ENCODE measurements at regions not wholly inside any gene's neighbourhood (a gene's known extent, or its start where the extent isn't known, plus 50 kb on each side); places are given as distances from the start of the nearest gene placed in this dataset.

DNA sequence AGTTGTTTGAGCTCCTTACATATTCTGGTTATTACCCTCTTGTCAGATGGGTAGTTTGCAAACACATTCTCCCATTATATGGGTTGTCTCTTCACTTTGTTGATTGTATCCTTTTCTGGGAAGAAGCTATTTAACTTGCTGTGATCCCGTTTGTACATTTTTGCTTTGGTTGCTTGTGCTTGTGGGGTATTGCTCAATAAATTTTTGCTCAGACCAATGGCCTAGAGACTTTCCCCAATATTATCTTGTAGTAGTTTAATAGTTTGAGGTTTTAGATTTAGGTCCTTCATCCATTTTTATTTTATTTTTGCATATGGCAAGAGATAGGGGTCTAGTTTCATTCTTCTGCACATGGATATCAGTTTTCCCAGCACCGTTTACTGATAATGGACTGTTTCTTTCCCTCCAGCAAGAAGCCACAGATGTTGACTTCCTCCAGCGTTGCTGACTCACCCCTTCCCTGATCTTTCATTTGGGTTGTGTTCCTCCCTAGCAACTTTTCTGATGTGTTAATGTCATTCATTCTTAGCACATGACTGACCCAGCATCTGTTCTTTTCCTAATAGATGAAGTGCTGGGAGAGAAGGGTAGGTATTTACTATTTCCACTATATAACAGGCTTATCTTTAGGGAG, 166.7 kb upstream of the SGO1 start:
- no peak overlapping the region for H3K4me3 Mint-ChIP-seq
- ATAC-seq (no peak), DNase-seq (no peak)
- no peaks in the 10 kb centered on the region for H3K4me1 Mint-ChIP-seq
- peaks cover 0 to 4% of the 10 kb centered on the region in 2 donors for H3K9me3 Mint-ChIP-seq
- H3K27me3 Mint-ChIP-seq: no peaks in the 10 kb centered on the region
- H3K27ac Mint-ChIP-seq: no peak overlapping the region

- Mint-ChIP-seq H3K27ac (no peak overlapping the region), H3K4me3 (no peak overlapping the region), H3K4me1 (no peaks in the 10 kb centered on the region), H3K27me3 (no peaks in the 10 kb centered on the region), H3K9me3 (no peaks in the 10 kb centered on the region)
- no peak for DNase-seq
- ATAC-seq: no peak
Measured at GRCh38 chr3:20350449-20350848, 164.4 kb upstream of the SGO1 start.

DNA sequence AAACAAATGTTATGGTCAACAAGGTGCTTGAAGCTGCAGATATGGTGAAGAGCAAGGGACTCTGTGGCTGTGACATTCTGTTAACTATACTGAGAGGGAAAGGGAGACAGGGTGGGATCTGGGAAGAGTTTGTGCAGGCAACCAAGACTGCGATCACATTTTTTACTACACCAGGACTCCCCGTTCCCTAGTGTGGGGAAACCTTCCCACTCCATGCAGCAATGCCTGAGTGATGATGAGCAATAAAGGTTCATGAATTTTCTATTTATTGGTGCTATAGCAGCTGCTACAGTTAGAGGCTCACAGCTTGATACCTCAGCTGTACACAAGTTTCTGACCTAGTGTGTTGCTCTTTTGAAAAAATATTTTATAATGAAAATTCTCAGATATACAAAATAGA, 160.9 kb upstream of the SGO1 start:
- DNase-seq (no peak), ATAC-seq (no peak)
- Mint-ChIP-seq H3K4me3 (no peak overlapping the region), H3K4me1 (no peaks in the 10 kb centered on the region), H3K9me3 (no peaks in the 10 kb centered on the region), H3K27me3 (no peaks in the 10 kb centered on the region), H3K27ac (no peak overlapping the region)

DNA sequence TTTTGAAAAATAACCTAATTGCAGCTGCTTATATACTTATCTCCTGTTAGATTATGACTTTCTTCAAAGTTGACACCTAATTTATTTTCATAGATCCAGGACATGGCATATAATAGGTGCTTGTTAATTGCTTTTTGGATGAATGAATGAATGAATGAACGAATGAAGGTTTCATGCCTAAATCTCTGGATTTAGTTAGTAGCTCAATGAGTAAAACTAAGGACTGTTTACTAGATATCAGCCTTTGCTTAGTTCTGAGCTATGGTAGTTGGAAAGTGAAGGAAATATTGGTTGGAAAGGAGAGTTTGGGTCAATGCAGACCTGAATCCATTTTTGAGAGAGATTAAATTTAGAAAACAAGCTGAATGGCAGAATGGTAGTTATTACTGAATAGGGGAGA, 160.4 kb upstream of the SGO1 start:
- Mint-ChIP-seq H3K27me3 (no peaks in the 10 kb centered on the region), H3K27ac (no peak overlapping the region), H3K9me3 (no peaks in the 10 kb centered on the region), H3K4me3 (no peak overlapping the region), H3K4me1 (no peaks in the 10 kb centered on the region)
- ATAC-seq (no peak), DNase-seq (no peak)

DNA sequence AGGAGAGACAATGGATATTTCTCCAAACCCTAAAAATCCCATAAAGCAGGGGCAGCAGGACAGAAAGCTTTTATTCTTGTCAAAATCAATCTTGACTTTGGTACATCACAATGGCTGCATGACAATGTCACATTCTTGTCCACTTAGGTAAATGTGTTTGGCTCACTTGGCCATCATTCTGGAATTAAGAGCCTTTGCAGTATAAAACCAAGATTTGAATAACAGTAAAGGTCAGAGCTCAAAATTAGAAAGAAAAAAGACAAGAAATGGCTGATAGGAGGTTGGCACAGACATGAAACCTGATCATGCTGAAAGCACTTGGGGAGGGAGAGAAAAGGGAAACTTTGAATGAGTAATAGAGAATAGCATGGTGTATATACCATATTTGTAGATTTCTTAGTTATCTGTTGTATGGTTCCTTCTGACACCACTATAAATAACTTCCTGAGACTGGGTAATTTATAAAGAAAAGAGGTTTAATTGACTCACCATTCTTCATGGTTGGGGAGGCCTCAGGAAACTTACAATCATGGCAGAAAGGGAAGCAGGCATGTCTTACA, 158.5 kb upstream of the SGO1 start:
- Mint-ChIP-seq H3K4me1 (no peaks in the 10 kb centered on the region), H3K9me3 (no peaks in the 10 kb centered on the region), H3K27ac (peak overlapping the region in 1 of 2 donors; percentile 10), H3K27me3 (no peaks in the 10 kb centered on the region), H3K4me3 (no peak overlapping the region)
- ATAC-seq: peak; percentile 59
- no peak for DNase-seq

DNA sequence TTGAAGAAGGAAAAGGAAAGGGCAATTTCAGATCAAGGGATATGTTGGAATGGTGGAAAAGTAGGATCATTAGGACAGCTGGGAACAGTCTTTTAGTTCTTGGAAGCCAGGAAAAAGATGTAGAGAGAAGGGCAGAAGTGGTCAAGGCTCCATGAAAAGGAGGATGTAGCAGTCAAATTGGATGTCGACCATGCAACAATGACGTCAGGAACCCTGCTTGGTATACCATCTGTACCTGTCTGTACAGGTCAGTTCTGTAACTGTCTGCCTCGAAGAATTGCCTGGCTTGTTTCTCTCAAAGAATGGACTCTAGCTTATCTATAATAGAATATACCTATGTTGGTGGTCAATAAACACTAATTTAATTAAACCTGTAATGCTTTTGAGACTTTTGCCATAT, 157.8 kb upstream of the SGO1 start:
- ATAC-seq (no peak), DNase-seq (no peak)
- Mint-ChIP-seq H3K27ac (no peak overlapping the region), H3K4me3 (no peak overlapping the region), H3K27me3 (no peaks in the 10 kb centered on the region), H3K4me1 (no peaks in the 10 kb centered on the region), H3K9me3 (no peaks in the 10 kb centered on the region)

GRCh38 chr3:20340324-20340928, 154.4 kb upstream of the SGO1 start:
- DNase-seq (peak; percentile 64 to 66), ATAC-seq (peak; percentile 78)
- Mint-ChIP-seq H3K9me3 (no peaks in the 10 kb centered on the region), H3K27me3 (no peaks in the 10 kb centered on the region), H3K4me1 (no peaks in the 10 kb centered on the region), H3K4me3 (no peak overlapping the region), H3K27ac (no peak overlapping the region)

- no peaks in the 10 kb centered on the region for H3K27me3 Mint-ChIP-seq
- no peaks in the 10 kb centered on the region for H3K4me1 Mint-ChIP-seq
- no peaks in the 10 kb centered on the region for H3K9me3 Mint-ChIP-seq
- DNase-seq: no peak
- no peak overlapping the region for H3K27ac Mint-ChIP-seq
- ATAC-seq: no peak
- H3K4me3 Mint-ChIP-seq: no peak overlapping the region
Measured at GRCh38 chr3:20336572-20336971, 150.6 kb upstream of the SGO1 start.

- ATAC-seq: no peak
- no peak for DNase-seq
- no peaks in the 10 kb centered on the region for H3K27me3 Mint-ChIP-seq
- no peaks in the 10 kb centered on the region for H3K9me3 Mint-ChIP-seq
- no peak overlapping the region for H3K27ac Mint-ChIP-seq
- no peak overlapping the region for H3K4me3 Mint-ChIP-seq
- H3K4me1 Mint-ChIP-seq: no peaks in the 10 kb centered on the region
Measured at GRCh38 chr3:20334842-20335241, 148.8 kb upstream of the SGO1 start.

GRCh38 chr3:20327889-20328288, 141.9 kb upstream of the SGO1 start:
- no peaks in the 10 kb centered on the region for H3K4me1 Mint-ChIP-seq
- H3K27ac Mint-ChIP-seq: no peak overlapping the region

GRCh38 chr3:20326541-20326940, 140.5 kb upstream of the SGO1 start:
- no peak for ATAC-seq
- Mint-ChIP-seq H3K27ac (no peak overlapping the region), H3K4me1 (no peaks in the 10 kb centered on the region), H3K4me3 (no peak overlapping the region), H3K27me3 (no peaks in the 10 kb centered on the region), H3K9me3 (peaks cover 0 to 7% of the 10 kb centered on the region in 2 donors)
- DNase-seq: no peak

More at GRCh38 chr3:20327889-20328288, 141.9 kb upstream of the SGO1 start:
- Mint-ChIP-seq H3K9me3 (peaks cover 0 to 6% of the 10 kb centered on the region in 2 donors), H3K27me3 (no peaks in the 10 kb centered on the region), H3K4me3 (no peak overlapping the region)
- DNase-seq: no peak
- no peak for ATAC-seq

DNA sequence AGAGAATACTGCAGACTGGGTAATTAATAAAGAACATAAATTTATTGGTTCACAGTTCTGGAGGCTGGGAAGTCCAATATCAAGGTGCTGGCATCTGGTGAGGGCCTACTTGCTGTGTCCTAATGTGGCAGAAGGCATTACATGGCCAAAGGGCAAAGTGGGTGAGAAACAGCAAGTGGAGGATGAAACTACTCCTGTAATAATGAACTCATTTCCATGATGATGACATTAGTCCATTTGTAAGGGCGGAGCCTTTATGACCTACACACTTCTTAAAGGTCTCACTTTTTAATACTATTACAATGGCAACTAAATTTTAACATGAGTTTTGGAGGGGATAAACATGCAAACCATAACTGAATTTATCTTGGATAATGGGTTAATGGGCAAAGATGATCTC, 139.6 kb upstream of the SGO1 start:
- H3K27me3 Mint-ChIP-seq: no peaks in the 10 kb centered on the region
- no peak for ATAC-seq

GRCh38 chr3:20324664-20325478, 138.9 kb upstream of the SGO1 start:
- no peak overlapping the region for H3K4me3 Mint-ChIP-seq
- no peaks in the 10 kb centered on the region for H3K27me3 Mint-ChIP-seq
- no peak for ATAC-seq
- H3K27ac Mint-ChIP-seq: no peak overlapping the region
- DNase-seq: no peak
- H3K9me3 Mint-ChIP-seq: peaks cover 0 to 7% of the 10 kb centered on the region in 2 donors
- H3K4me1 Mint-ChIP-seq: no peaks in the 10 kb centered on the region

More for the DNA sequence above, 139.6 kb upstream of the SGO1 start:
- no peaks in the 10 kb centered on the region for H3K4me1 Mint-ChIP-seq
- H3K27ac Mint-ChIP-seq: no peak overlapping the region
- H3K9me3 Mint-ChIP-seq: peaks cover 0 to 7% of the 10 kb centered on the region in 2 donors
- no peak overlapping the region for H3K4me3 Mint-ChIP-seq
- DNase-seq: no peak

DNA sequence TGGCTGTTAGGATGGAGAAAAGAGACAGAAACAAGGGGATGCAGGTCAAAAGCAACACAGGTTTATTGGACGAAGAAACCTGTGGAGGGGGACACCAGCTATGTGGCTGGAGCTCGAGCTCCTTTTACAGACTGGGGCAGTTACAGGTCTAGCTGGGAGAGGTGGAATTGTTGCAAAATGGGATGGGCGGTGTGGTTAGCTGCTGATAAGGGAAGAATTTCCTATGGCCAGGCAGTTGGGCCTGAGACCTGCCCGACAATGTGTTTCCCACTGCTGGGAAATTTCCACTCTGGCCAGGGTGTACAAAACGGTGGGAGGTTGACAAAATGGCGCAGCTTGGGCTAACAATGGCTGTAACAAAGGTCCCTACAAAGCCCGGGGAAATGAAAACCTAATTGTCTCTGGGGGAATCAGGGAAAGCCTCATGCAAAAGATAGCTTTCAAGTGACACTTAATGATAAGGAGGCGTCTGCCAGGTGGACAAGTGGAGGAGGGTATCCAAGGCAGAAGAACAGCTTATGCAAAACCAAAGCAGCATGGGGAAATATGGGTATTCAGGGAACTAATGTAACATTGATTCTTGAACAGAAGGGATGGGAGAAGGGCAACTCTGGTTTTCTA, 137.4 kb upstream of the SGO1 start:
- Mint-ChIP-seq H3K27ac (peak overlapping the region in 1 of 2 donors; percentile 89), H3K4me1 (no peaks in the 10 kb centered on the region), H3K9me3 (peaks cover 0 to 7% of the 10 kb centered on the region in 2 donors), H3K27me3 (no peaks in the 10 kb centered on the region), H3K4me3 (no peak overlapping the region)
- no peak for ATAC-seq
- no peak for DNase-seq

GRCh38 chr3:20322085-20322484, 136.1 kb upstream of the SGO1 start:
- H3K9me3 Mint-ChIP-seq: peaks cover 0 to 7% of the 10 kb centered on the region in 2 donors
- no peak for ATAC-seq
- no peaks in the 10 kb centered on the region for H3K27me3 Mint-ChIP-seq
- no peaks in the 10 kb centered on the region for H3K4me1 Mint-ChIP-seq
- H3K27ac Mint-ChIP-seq: no peak overlapping the region
- H3K4me3 Mint-ChIP-seq: no peak overlapping the region
- no peak for DNase-seq

All from stimulated activated naive CD8-positive, alpha-beta T cell treated with anti-CD3 and anti-CD28 coated beads, Interleukin-15, amount 100 ng/mL, for 72 hours (primary cell).